ENCODE measurements at regions not wholly inside any gene's neighbourhood (a gene's known extent, or its start where the extent isn't known, plus 50 kb on each side); places are given as distances from the start of the nearest gene placed in this dataset.

DNA sequence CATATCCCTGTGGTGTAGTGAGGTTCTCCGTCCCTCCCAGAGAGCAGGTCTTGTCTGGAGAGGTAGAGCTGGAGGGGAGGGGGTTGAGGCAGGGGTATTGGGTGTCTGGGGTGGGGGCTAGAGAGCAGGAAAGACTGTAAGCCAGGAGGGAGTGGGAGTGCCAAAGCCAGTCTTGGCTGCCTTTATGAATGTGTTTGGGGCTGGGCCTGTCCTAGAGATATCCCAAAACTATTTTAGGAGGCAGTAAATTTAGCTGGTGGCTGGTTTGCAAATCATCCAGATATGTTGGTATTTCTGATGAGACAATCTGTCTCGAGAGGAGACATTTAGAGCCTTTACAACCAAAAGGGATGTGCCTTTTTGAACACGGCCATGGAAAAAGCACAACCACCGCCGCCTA is 166.6 kb downstream of the TLE3 start:
- FAIRE-seq (no peak), DNase-seq (ENCODE audit: insufficient read length, low spot score) (no peak)
- TF ChIP-seq, protein P1, sequence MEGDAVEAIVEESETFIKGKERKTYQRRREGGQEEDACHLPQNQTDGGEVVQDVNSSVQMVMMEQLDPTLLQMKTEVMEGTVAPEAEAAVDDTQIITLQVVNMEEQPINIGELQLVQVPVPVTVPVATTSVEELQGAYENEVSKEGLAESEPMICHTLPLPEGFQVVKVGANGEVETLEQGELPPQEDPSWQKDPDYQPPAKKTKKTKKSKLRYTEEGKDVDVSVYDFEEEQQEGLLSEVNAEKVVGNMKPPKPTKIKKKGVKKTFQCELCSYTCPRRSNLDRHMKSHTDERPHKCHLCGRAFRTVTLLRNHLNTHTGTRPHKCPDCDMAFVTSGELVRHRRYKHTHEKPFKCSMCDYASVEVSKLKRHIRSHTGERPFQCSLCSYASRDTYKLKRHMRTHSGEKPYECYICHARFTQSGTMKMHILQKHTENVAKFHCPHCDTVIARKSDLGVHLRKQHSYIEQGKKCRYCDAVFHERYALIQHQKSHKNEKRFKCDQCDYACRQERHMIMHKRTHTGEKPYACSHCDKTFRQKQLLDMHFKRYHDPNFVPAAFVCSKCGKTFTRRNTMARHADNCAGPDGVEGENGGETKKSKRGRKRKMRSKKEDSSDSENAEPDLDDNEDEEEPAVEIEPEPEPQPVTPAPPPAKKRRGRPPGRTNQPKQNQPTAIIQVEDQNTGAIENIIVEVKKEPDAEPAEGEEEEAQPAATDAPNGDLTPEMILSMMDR (IDR thresholded peaks at IDR 0.05; ENCODE audit: insufficient read depth, missing control alignments) = no peak

DNA sequence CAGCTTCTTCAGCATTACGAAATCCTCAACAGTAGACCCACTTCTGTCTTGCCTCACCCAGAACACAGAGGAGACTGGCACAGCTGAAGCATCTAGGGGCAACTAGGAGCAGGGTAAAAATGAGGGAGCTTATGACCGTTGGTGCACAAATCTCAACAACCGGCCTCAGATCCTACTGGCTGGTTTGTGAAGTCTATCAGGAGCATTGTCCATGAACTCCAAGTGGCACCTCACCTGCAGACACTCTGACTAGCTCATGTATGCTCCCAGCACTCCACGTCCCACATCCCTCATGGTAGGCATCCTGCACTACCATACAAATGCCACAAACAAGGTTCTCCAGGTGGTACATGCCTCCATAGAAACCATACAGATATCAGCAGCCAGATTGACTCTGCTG is 163.1 kb downstream of the TLE3 start:
- DNase-seq (ENCODE audit: insufficient read length, low spot score) (no peak), FAIRE-seq (no peak)
- TF ChIP-seq, protein P1 (IDR thresholded peaks at IDR 0.05; ENCODE audit: insufficient read depth, missing control alignments) = no peak

DNA sequence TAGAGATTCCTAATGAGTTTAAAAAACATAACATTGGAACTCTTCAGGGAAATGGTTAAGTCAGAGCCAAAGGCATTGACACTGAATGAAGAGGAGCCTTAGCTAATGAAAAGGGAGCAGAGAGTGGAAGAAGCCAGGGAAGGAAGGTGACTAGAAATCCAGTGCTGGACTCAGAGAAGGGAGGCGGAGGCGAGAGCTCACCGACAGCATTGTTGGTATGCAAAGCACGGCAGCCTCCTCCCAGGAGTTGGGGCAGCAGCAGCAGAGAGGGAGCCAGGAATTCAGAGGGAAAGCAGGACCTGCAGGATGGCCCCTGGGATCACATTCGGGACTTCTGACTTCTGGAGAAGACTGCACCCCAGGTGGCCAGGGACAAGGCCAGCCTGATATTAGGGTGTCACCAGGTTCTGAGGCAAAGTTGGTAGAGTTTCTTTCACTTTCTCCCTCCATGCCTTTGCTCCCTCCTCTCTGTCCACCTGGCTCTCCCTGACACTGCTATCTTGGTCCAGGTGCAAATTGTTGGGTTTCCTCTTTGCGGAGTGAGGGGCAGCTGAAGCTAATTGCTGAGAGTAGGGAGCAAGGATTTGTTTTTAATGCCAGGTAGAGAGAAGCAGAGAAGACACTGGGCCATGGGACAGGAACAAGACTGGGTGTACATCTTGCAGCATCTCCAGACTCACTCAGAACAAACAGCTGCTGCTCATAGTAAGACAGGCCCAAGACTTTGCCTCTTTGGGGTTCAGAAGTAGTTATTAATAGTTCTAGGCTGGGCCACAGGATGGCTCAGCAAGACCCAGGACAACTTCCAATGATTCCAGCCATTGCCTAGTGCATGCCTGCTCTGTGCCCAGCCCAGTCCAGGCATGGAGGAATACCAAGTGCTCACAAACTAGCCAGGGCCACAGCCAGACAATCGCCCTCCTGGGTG is 157.9 kb downstream of the TLE3 start:
- FAIRE-seq = no peak
- no peak for DNase-seq (ENCODE audit: insufficient read length, low spot score)
- TF ChIP-seq, protein P1 (IDR thresholded peaks at IDR 0.05; ENCODE audit: insufficient read depth, missing control alignments) = no peak

DNA sequence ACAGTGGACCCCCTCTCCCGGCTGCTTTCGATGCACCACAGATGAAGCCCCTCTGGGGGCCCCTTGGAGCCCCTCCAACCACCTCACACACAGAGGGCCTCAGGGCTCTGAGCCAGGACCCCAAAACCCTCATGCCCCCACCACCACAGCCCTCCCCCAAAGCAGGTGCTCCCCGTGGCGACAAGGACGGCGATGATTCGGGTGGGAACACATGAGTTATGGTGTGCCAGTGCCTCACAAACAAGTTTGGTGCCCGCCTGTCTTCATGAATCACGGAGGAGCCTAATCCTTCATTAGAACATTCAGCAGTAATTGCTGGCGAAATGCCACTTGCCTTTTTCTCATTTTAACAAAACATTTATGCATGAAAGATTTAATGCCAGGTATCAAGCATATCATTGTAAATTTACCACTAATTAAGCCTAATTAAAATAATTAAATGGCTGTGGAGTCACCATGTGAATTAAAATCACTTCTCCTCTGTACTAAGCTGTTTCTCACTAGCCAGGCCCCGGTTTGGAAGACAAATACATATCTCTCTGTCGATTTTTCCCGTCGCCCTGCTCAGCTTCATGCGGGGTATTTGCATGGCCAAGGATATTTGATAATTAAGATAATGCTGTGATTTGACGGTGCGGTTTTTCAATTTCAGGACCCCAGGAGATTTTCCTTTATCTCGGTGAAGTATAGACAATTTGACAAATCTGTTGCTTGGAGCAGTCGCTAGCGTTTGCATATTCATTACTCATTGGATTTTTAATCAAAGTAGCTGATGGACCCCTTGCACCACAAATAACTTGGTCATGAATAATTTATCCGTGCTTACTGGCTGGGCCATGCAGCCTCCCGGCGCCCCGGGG is 157.0 kb downstream of the TLE3 start:
- DNase-seq (ENCODE audit: insufficient read length, low spot score) = no peak
- TF ChIP-seq, protein P1 (IDR thresholded peaks at IDR 0.05; ENCODE audit: insufficient read depth, missing control alignments) = no peak
- no peak for FAIRE-seq

DNA sequence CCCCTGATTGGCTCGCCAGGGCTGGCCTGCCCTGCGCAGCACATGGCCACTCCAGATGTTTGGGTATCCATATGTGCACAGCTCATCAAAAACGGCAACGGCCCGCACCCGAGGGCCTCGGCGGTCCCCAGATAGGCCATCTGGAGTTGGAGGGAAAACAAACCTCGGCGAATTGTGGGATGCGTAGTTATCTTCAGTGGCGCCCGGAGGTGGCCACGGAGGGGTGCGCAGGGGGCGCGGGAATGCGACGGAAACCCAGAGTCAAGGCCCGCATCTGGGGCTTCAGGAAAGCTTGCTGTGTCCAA is 156.5 kb downstream of the TLE3 start:
- DNase-seq (ENCODE audit: insufficient read length, low spot score) = no peak
- FAIRE-seq = no peak
- TF ChIP-seq, protein P1 (IDR thresholded peaks at IDR 0.05; ENCODE audit: insufficient read depth, missing control alignments) = no peak

DNA sequence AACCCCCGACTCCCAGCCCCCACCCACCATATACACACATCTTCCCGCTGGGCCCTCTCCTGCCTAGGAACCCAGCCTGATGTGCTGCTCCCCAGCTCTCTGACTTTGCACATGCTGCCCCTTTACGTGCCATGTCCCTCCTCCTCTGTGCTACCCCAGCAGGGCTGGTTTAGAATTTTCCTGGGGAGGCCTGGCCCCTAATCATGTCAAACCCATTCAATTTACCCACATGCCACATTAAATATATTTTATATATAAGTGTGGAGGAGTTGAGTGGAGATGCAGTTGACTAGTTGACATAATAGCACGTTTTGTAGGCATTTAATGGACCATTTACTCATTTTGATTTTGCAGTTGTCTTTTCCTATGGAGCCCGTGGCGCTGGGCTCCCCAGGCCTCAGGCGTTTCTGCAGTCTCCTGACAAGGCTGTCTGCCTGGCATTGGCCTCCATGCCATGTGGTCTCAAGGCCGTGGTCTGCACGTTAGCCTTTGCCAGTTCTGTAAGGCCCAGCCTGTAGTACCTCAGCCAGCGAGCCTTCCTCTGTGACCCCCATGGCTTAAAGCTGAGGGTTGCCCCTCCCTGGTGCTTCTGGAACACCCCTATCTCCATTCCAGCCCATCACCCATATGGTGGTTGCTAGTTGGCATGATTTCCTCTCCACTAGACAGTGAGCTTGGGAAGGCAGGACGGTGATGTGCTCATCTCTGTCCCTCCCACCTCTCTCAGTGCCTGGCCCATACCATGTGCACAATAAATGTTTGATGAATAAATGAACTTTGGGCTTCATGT is 155.8 kb downstream of the TLE3 start:
- no peak for FAIRE-seq
- TF ChIP-seq, protein P1 (IDR thresholded peaks at IDR 0.05; ENCODE audit: insufficient read depth, missing control alignments) = no peak
- no peak for DNase-seq (ENCODE audit: insufficient read length, low spot score)

Measured in D721Med (cell line).